ENCODE measurements at regions not wholly inside any gene's neighbourhood (a gene's known extent, or its start where the extent isn't known, plus 50 kb on each side); places are given as distances from the start of the nearest gene placed in this dataset.

DNA sequence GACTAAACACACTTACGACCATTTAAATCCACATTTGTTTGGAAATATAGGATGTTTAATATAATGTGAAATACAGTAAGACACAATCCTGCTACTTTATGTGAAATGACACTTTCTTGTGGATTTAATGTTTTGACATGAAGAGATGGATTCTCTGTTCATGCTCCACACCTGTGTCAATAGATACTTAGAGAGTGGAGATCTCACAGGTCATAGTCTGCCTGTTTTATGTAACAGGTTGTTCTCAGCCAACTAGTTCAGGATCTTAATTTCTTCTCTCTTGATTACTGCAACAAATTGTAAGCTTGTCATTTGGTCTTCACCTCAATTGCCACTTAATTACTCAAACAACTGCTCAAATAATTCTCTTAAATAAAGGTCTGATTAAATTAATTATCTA, 1621.2 kb downstream of the PCDH7 start:
- DNase-seq (ENCODE audit: low read depth), result no peak
- no peak overlapping the region for H3K4me3 ChIP-seq (ENCODE audit: low read length)
- TF ChIP-seq, protein P1, sequence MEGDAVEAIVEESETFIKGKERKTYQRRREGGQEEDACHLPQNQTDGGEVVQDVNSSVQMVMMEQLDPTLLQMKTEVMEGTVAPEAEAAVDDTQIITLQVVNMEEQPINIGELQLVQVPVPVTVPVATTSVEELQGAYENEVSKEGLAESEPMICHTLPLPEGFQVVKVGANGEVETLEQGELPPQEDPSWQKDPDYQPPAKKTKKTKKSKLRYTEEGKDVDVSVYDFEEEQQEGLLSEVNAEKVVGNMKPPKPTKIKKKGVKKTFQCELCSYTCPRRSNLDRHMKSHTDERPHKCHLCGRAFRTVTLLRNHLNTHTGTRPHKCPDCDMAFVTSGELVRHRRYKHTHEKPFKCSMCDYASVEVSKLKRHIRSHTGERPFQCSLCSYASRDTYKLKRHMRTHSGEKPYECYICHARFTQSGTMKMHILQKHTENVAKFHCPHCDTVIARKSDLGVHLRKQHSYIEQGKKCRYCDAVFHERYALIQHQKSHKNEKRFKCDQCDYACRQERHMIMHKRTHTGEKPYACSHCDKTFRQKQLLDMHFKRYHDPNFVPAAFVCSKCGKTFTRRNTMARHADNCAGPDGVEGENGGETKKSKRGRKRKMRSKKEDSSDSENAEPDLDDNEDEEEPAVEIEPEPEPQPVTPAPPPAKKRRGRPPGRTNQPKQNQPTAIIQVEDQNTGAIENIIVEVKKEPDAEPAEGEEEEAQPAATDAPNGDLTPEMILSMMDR (conservative IDR thresholded peaks at IDR 0.05; ENCODE audit: low read depth, low read length), result no peak

DNA sequence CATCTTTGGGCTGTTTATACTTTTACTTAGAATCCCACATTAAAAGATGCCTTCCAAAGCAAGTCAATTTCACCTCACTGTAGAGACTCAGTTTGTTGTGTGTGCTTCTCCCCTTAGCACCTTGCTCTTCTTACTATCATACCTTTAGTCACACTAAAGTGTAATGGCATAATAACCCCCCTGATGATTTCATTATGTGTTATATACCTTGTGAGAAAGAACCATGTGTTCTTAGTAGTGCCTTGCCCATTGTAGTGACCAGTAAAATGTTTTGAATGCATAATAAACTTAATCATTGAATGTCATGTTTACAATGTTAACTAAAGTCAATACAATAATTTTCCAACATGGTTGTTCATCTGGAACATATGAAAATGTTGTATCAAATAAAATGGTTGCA, 1621.9 kb downstream of the PCDH7 start:
- DNase-seq (ENCODE audit: low read depth), result no peak
- H3K4me3 ChIP-seq (ENCODE audit: low read length), result no peak overlapping the region
- TF ChIP-seq, protein P1 (conservative IDR thresholded peaks at IDR 0.05; ENCODE audit: low read depth, low read length), result no peak

DNA sequence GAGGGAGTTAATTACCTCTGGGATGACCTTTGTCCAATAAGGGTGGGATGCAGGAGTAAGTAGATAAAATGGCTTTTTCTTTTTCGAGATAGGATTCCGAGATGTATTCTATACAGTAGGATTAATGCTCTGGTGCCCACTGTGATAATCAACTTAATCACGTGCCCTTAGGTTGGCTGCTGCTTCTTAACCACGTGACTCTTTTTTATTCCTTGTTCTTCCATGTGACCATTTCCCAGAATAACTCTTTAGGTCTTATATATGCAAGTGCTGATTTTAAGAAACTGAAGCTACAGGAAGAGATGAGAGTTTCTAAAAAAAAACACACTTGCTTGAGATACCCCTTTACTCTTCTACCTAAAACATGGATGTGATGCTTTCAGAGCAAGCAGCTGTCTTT, 1628.9 kb downstream of the PCDH7 start:
- no peak for DNase-seq (ENCODE audit: low read depth)
- H3K4me3 ChIP-seq (ENCODE audit: low read length), result no peak overlapping the region
- TF ChIP-seq, protein P1 (conservative IDR thresholded peaks at IDR 0.05; ENCODE audit: low read depth, low read length), result no peak

DNA sequence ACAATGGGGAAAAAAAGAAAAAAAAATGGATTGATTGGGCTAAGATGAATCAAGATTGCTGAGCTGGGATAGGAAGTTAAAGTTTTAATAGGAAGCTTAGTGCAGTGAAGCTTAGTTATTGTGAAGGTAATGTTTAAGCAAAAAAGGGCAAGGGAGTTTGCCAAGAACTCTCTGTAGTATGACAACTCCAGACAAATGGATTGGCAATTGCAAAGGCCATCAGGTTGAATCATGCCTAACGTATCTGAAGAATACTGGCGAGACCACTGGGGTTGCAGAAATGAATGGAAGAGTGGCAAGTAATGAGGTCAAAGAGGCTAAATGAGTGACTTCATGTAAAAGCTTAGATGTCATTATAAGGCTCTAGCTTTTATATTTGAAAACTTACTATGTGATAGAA, 1654.0 kb downstream of the PCDH7 start:
- no peak overlapping the region for H3K4me3 ChIP-seq (ENCODE audit: low read length)
- TF ChIP-seq, protein P1 (conservative IDR thresholded peaks at IDR 0.05; ENCODE audit: low read depth, low read length), result no peak

DNA sequence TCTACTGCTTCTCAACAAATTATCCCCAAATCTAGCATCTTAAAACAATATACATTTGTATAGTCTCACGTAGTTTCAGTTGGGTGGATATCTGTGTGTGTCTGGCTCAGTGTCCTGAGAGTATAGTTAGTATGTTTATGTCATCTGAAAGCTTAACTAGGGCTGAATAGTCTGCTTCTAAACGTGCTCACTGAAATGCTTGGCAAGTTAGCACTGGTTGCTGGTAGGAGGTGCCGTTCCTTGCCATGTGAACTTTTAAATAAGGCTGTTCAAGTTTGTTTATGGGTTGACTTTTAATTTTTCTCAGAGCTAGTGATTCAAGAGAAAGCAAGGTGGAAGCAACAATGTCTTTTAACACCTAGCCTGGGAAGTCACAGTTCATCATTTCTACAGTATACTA, 1673.6 kb downstream of the PCDH7 start:
- H3K4me3 ChIP-seq (ENCODE audit: low read length), result no peak overlapping the region
- TF ChIP-seq, protein P1 (conservative IDR thresholded peaks at IDR 0.05; ENCODE audit: low read depth, low read length), result no peak
- DNase-seq (ENCODE audit: low read depth), result no peak

More for the DNA sequence above, 1654.0 kb downstream of the PCDH7 start:
- DNase-seq (ENCODE audit: low read depth), result no peak

DNA sequence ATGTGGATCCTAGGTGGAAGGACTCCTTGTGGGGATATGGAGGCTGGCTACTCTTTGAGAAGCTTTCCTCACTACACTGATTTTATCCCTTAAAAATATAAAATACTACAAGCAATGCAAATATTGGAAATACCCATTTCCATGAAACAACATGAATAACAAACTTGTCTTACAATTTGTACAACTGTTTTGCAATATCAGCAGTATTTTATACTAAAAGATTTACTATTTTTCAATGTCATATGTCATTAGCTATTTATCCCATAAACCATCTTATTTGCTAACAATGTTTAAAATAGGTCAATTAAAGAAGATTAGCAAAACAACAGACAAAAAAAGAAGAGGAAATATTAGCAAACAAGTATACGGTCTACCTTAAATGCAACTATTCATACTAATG, 1674.1 kb downstream of the PCDH7 start:
- no peak for DNase-seq (ENCODE audit: low read depth)
- no peak overlapping the region for H3K4me3 ChIP-seq (ENCODE audit: low read length)
- TF ChIP-seq, protein P1 (conservative IDR thresholded peaks at IDR 0.05; ENCODE audit: low read depth, low read length), result no peak

DNA sequence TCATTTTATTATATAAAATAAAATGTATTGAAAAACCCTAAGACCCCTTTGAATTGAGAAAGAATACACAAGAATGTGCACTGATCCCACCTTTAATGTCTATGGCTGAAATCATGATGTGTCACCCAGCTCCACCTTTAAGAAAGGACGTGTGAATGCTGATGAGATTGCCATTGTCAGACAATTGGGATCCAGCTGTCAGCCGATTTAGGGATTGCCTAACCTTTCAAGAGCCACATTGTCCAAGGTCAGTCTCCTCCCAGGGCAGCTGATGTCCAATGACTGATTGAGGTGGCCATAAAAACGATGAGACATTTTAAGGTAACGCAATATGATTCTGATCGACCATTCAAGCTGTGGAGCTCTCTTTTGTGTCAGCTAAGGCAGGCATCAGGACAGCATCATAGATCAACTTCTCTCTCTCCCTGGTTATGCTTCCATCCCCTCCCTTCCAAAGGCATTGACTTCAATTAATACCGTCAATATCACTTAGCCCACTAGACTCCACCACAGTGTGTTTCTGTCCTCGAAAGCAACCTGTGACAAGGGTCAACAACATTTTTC, 1676.4 kb downstream of the PCDH7 start:
- no peak for DNase-seq (ENCODE audit: low read depth)
- TF ChIP-seq, protein P1 (conservative IDR thresholded peaks at IDR 0.05; ENCODE audit: low read depth, low read length), result no peak
- no peak overlapping the region for H3K4me3 ChIP-seq (ENCODE audit: low read length)

Measured in retinal pigment epithelial cell (primary cell).